NB4 (cell line): ENCODE measurements at regions not wholly inside any gene's neighbourhood (a gene's known extent, or its start where the extent isn't known, plus 50 kb on each side); places are given as distances from the start of the nearest gene placed in this dataset.

Experiments
- POLR2A ChIP-seq: IDR thresholded peaks from 2 replicates; pipeline ENCODE4 v1.6.1; 2011; ENCODE audit warnings: mild to moderate bottlenecking; ENCODE audit not compliant: insufficient read length; ENCODE audit errors: extremely low read depth
- TF ChIP-seq, protein P1 (sequence below): IDR thresholded peaks from 2 replicates; pipeline ENCODE4 v1.6.1; 2011; ENCODE audit warnings: low read depth, low read length
- TF ChIP-seq, protein P2 (sequence below): IDR thresholded peaks from one replicate; pipeline ENCODE4 v1.5.1; 2012; ENCODE audit warnings: low read depth, low read length

DNA sequence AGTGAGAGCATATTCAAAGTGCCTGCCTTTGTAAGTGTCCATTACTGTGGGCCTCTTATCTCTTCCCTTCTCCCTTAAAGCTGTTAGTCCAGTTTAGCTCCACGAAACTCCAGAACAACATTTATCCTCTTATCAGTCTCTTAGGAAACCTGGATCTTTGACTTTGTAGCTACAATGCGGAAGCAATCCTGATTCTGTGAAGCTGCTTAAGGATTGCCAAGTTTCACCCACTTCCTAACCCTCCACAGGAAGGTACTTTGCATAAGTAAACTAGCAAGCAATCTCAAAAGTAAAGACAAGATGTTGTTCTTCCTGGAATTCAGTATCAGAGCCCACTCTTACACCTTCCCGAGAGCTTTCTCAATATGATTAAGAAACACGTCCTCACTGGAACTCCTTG, 164.9 kb upstream of the USP25 start:
- TF ChIP-seq, protein P1, sequence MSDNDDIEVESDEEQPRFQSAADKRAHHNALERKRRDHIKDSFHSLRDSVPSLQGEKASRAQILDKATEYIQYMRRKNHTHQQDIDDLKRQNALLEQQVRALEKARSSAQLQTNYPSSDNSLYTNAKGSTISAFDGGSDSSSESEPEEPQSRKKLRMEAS = no peak
- TF ChIP-seq, protein P2, sequence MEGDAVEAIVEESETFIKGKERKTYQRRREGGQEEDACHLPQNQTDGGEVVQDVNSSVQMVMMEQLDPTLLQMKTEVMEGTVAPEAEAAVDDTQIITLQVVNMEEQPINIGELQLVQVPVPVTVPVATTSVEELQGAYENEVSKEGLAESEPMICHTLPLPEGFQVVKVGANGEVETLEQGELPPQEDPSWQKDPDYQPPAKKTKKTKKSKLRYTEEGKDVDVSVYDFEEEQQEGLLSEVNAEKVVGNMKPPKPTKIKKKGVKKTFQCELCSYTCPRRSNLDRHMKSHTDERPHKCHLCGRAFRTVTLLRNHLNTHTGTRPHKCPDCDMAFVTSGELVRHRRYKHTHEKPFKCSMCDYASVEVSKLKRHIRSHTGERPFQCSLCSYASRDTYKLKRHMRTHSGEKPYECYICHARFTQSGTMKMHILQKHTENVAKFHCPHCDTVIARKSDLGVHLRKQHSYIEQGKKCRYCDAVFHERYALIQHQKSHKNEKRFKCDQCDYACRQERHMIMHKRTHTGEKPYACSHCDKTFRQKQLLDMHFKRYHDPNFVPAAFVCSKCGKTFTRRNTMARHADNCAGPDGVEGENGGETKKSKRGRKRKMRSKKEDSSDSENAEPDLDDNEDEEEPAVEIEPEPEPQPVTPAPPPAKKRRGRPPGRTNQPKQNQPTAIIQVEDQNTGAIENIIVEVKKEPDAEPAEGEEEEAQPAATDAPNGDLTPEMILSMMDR = no peak
- no peak for TF ChIP-seq POLR2A
